WTC11 (cell line): ENCODE measurements at regions not wholly inside any gene's neighbourhood (a gene's known extent, or its start where the extent isn't known, plus 50 kb on each side); places are given as distances from the start of the nearest gene placed in this dataset.

Source experiments
- ATAC-seq: fragments of 200-7000 bp; cut with Tn5 transposase; 2 replicates; pipeline ENCODE4 v1.10.0; 2021; ENCODE audit warnings: mild to moderate bottlenecking, moderate library complexity
- CTCF ChIA-PET: fragments of 300-600 bp; sonication (Branson Sonifier 250); formaldehyde crosslinking; loops from one replicate; lab custom pipeline; 2021; ENCODE audit warnings: antibody characterized with exemption; lab: Charles Lee
- POLR2A ChIA-PET: fragments of 350-600 bp; sonication (Branson Sonifier 250); formaldehyde crosslinking; loops from one replicate; lab custom pipeline; 2021; ENCODE audit warnings: antibody characterized with exemption; lab: Charles Lee
- DNase-seq: peaks from one replicate; pipeline ENCODE4 v3.0.0; 2021; ENCODE audit warnings: low spot score
- H3K27ac Mint-ChIP-seq: 2 replicates; pipeline ENCODE4 v1.8.0; 2021; ENCODE audit warnings: mixed read lengths
- H3K27me3 Mint-ChIP-seq: 2 replicates; pipeline ENCODE4 v1.8.0; 2021; ENCODE audit warnings: low read depth, mild to moderate bottlenecking, moderate library complexity, mixed read lengths
- H3K36me3 Mint-ChIP-seq: 2 replicates; pipeline ENCODE4 v1.8.0; 2021; ENCODE audit warnings: mixed read lengths
- H3K4me1 Mint-ChIP-seq: 2 replicates; pipeline ENCODE4 v1.8.0; 2022; ENCODE audit warnings: mixed read lengths
- H3K4me3 Mint-ChIP-seq: 2 replicates; pipeline ENCODE4 v1.8.0; 2021; ENCODE audit warnings: mild to moderate bottlenecking, moderate library complexity, mixed read lengths
- H3K9me3 Mint-ChIP-seq: 2 replicates; pipeline ENCODE4 v1.8.0; 2021; ENCODE audit warnings: mixed read lengths
- CBFB ChIP-seq: sonication (generic); formaldehyde crosslinking; IDR thresholded peaks from 2 replicates; pipeline ENCODE4 v1.8.1; 2022; ENCODE audit warnings: mild to moderate bottlenecking, low read depth, missing genetic modification reagents
- ETV6 ChIP-seq: sonication (generic); formaldehyde crosslinking; IDR thresholded peaks from 2 replicates; pipeline ENCODE4 v1.8.1; 2022; ENCODE audit warnings: mild to moderate bottlenecking, missing genetic modification reagents
- FOXJ3 ChIP-seq: sonication (generic); formaldehyde crosslinking; IDR thresholded peaks from 2 replicates; pipeline ENCODE4 v1.9.0; 2021; ENCODE audit warnings: missing genetic modification reagents, mild to moderate bottlenecking, borderline replicate concordance
- HMGA2 ChIP-seq: fragments of 250-450 bp; sonication (Bioruptor Pico); IDR thresholded peaks from 2 replicates; pipeline ENCODE4 v1.4.0; 2021; ENCODE audit warnings: mild to moderate bottlenecking, moderate library complexity
- JUN ChIP-seq: sonication (generic); formaldehyde crosslinking; IDR thresholded peaks from 2 replicates; pipeline ENCODE4 v1.8.0; 2023; ENCODE audit warnings: mild to moderate bottlenecking, missing genetic modification reagents
- NFYB ChIP-seq: sonication (generic); formaldehyde crosslinking; conservative IDR thresholded peaks from 2 replicates; pipeline ENCODE4 v1.8.0; 2022; ENCODE audit warnings: low read depth, missing genetic modification reagents
- OVOL2 ChIP-seq: fragments of 250-450 bp; sonication (Bioruptor Pico); IDR thresholded peaks from 2 replicates; pipeline ENCODE4 v1.9.0; 2021; ENCODE audit warnings: mild to moderate bottlenecking, borderline replicate concordance
- TEAD1 ChIP-seq: sonication (generic); formaldehyde crosslinking; IDR thresholded peaks from 2 replicates; pipeline ENCODE4 v1.8.0; 2022; ENCODE audit warnings: mild to moderate bottlenecking, missing genetic modification reagents
- TP53 ChIP-seq: sonication (generic); formaldehyde crosslinking; IDR thresholded peaks from 2 replicates; pipeline ENCODE4 v1.8.1; 2023; ENCODE audit warnings: mild to moderate bottlenecking, missing genetic modification reagents
- ZNF416 ChIP-seq: fragments of 250-450 bp; sonication (Bioruptor Pico); IDR thresholded peaks from 2 replicates; pipeline ENCODE4 v1.9.0; 2021; ENCODE audit warnings: mild to moderate bottlenecking, inconsistent platforms
- TF ChIP-seq, protein P1 (sequence below): fragments of 250-450 bp; sonication (Bioruptor Pico); IDR thresholded peaks from 2 replicates; pipeline ENCODE4 v1.9.0; 2021; ENCODE audit warnings: mild to moderate bottlenecking
- TF ChIP-seq, protein P2 (sequence below): sonication (generic); formaldehyde crosslinking; IDR thresholded peaks from 2 replicates; pipeline ENCODE4 v1.8.1; 2023; ENCODE audit warnings: mild to moderate bottlenecking, missing genetic modification reagents, borderline replicate concordance
- TF ChIP-seq, protein P3 (sequence below): fragments of 250-450 bp; sonication (Bioruptor Pico); IDR thresholded peaks from 2 replicates; pipeline ENCODE4 v1.9.0; 2021; ENCODE audit warnings: mild to moderate bottlenecking
- TF ChIP-seq, protein P4 (sequence below): sonication (generic); formaldehyde crosslinking; IDR thresholded peaks from 2 replicates; pipeline ENCODE4 v1.8.1; 2022; ENCODE audit warnings: low read depth, missing genetic modification reagents, borderline replicate concordance
- TF ChIP-seq, protein P5 (sequence below): fragments of 250-450 bp; sonication (Bioruptor Pico); IDR thresholded peaks from 2 replicates; pipeline ENCODE4 v1.9.0; 2021; ENCODE audit warnings: moderate library complexity, mild to moderate bottlenecking, inconsistent platforms, borderline replicate concordance
- TF ChIP-seq, protein P6 (sequence below): sonication (generic); formaldehyde crosslinking; IDR thresholded peaks from 2 replicates; pipeline ENCODE4 v1.8.1; 2022; ENCODE audit warnings: mild to moderate bottlenecking, moderate library complexity, missing genetic modification reagents

DNA sequence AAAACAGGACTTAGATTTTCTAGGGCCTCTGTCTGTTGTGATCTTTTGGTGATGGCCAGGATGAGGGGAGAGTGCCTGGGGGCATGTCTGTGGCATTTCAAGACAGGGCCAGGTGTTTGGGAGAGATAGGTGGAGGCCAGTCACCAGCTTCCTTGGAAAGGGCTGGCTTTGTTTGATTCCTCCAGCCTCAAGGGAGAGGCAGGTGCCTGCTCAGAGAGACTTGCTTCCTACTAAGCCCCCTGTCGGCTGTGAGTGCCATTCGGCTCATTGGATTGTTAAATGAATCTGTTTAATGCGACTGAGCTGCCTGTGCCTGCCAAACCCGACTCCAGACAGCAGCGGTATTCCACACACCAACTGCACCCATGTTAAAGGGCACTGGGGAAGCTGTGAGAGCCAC lies 304.1 kb upstream of the COBL start (continued):
- TF ChIP-seq TP53 (CRISPR knock-in tag) = no peak
- TF ChIP-seq, protein P1, sequence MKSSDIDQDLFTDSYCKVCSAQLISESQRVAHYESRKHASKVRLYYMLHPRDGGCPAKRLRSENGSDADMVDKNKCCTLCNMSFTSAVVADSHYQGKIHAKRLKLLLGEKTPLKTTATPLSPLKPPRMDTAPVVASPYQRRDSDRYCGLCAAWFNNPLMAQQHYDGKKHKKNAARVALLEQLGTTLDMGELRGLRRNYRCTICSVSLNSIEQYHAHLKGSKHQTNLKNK (CRISPR knock-in tag) = no peak

DNA sequence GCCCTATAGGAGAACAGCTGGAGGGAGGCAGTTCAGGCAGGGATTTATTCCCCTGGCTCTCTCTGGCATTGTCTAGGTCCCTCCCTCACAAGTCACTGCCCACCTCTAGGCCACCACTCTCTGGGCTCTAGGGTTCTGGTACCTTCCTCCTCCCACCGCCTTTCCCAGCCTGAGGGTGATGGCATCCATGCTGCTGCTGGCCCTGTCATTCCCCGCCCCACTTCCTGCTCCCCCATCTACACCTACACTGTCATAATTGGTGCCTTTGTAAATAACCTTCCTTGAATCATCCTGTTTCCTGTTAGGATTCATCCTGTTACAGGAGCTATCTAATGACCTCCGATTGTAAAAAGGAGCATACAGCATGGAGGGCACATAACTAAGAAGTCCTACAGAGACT lies 303.3 kb upstream of the COBL start:
- no peaks in the 10 kb centered on the region for H3K27me3 Mint-ChIP-seq
- no peak overlapping the region for H3K4me3 Mint-ChIP-seq
- no peak for DNase-seq
- H3K36me3 Mint-ChIP-seq = peaks cover 25% of the 10 kb centered on the region
- POLR2A ChIA-PET = no interaction called here
- TF ChIP-seq, protein P2, sequence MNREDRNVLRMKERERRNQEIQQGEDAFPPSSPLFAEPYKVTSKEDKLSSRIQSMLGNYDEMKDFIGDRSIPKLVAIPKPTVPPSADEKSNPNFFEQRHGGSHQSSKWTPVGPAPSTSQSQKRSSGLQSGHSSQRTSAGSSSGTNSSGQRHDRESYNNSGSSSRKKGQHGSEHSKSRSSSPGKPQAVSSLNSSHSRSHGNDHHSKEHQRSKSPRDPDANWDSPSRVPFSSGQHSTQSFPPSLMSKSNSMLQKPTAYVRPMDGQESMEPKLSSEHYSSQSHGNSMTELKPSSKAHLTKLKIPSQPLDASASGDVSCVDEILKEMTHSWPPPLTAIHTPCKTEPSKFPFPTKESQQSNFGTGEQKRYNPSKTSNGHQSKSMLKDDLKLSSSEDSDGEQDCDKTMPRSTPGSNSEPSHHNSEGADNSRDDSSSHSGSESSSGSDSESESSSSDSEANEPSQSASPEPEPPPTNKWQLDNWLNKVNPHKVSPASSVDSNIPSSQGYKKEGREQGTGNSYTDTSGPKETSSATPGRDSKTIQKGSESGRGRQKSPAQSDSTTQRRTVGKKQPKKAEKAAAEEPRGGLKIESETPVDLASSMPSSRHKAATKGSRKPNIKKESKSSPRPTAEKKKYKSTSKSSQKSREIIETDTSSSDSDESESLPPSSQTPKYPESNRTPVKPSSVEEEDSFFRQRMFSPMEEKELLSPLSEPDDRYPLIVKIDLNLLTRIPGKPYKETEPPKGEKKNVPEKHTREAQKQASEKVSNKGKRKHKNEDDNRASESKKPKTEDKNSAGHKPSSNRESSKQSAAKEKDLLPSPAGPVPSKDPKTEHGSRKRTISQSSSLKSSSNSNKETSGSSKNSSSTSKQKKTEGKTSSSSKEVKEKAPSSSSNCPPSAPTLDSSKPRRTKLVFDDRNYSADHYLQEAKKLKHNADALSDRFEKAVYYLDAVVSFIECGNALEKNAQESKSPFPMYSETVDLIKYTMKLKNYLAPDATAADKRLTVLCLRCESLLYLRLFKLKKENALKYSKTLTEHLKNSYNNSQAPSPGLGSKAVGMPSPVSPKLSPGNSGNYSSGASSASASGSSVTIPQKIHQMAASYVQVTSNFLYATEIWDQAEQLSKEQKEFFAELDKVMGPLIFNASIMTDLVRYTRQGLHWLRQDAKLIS (CRISPR knock-in tag) = no peak
- TF ChIP-seq ZNF416 (CRISPR knock-in tag) = no peak
- TF ChIP-seq OVOL2 = no peak
- no peak for TF ChIP-seq ETV6 (CRISPR knock-in tag)
- TF ChIP-seq HMGA2 (CRISPR knock-in tag) = no peak
- TF ChIP-seq FOXJ3 (CRISPR knock-in tag) = no peak
- no peak for TF ChIP-seq TEAD1
- TF ChIP-seq NFYB (CRISPR knock-in tag) = no peak
- TF ChIP-seq, protein P3, sequence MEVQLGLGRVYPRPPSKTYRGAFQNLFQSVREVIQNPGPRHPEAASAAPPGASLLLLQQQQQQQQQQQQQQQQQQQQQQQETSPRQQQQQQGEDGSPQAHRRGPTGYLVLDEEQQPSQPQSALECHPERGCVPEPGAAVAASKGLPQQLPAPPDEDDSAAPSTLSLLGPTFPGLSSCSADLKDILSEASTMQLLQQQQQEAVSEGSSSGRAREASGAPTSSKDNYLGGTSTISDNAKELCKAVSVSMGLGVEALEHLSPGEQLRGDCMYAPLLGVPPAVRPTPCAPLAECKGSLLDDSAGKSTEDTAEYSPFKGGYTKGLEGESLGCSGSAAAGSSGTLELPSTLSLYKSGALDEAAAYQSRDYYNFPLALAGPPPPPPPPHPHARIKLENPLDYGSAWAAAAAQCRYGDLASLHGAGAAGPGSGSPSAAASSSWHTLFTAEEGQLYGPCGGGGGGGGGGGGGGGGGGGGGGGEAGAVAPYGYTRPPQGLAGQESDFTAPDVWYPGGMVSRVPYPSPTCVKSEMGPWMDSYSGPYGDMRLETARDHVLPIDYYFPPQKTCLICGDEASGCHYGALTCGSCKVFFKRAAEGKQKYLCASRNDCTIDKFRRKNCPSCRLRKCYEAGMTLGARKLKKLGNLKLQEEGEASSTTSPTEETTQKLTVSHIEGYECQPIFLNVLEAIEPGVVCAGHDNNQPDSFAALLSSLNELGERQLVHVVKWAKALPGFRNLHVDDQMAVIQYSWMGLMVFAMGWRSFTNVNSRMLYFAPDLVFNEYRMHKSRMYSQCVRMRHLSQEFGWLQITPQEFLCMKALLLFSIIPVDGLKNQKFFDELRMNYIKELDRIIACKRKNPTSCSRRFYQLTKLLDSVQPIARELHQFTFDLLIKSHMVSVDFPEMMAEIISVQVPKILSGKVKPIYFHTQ (CRISPR knock-in tag) = no peak
- TF ChIP-seq, protein P4, sequence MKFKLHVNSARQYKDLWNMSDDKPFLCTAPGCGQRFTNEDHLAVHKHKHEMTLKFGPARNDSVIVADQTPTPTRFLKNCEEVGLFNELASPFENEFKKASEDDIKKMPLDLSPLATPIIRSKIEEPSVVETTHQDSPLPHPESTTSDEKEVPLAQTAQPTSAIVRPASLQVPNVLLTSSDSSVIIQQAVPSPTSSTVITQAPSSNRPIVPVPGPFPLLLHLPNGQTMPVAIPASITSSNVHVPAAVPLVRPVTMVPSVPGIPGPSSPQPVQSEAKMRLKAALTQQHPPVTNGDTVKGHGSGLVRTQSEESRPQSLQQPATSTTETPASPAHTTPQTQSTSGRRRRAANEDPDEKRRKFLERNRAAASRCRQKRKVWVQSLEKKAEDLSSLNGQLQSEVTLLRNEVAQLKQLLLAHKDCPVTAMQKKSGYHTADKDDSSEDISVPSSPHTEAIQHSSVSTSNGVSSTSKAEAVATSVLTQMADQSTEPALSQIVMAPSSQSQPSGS = no peak
- TF ChIP-seq JUN (CRISPR knock-in tag) = no peak
- no peak for TF ChIP-seq CBFB
- TF ChIP-seq, protein P5, sequence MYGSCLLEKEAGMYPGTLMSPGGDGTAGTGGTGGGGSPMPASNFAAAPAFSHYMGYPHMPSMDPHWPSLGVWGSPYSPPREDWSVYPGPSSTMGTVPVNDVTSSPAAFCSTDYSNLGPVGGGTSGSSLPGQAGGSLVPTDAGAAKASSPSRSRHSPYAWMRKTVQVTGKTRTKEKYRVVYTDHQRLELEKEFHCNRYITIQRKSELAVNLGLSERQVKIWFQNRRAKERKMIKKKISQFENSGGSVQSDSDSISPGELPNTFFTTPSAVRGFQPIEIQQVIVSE (CRISPR knock-in tag) = no peak
- TF ChIP-seq, protein P6, sequence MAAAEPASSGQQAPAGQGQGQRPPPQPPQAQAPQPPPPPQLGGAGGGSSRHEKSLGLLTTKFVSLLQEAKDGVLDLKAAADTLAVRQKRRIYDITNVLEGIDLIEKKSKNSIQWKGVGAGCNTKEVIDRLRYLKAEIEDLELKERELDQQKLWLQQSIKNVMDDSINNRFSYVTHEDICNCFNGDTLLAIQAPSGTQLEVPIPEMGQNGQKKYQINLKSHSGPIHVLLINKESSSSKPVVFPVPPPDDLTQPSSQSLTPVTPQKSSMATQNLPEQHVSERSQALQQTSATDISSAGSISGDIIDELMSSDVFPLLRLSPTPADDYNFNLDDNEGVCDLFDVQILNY (CRISPR knock-in tag) = no peak
- peaks cover 30% of the 10 kb centered on the region for H3K9me3 Mint-ChIP-seq
- no peak overlapping the region for H3K27ac Mint-ChIP-seq
- CTCF ChIA-PET = no interaction called here
- H3K4me1 Mint-ChIP-seq = peaks cover 15% of the 10 kb centered on the region
- ATAC-seq = no peak
